CD4-positive, CD25-positive, alpha-beta regulatory T cell (primary cell): ENCODE measurements at regions not wholly inside any gene's neighbourhood (a gene's known extent, or its start where the extent isn't known, plus 50 kb on each side); places are given as distances from the start of the nearest gene placed in this dataset.

Experiments
- ATAC-seq, 2 donors: fragments of 150-1000 bp; cut with Tn5 transposase; one replicate each; pipeline ENCODE4 v1.10.0; 2021; ENCODE audit warnings: low read depth in 2 of 2, moderate number of reproducible peaks in 2 of 2, moderate library complexity in 1 of 2
- DNase-seq, 3 donors: peaks; one replicate each; pipeline versions ENCODE4 v3.0.0 to v3.0.0-alpha.2; 2012 to 2022; ENCODE audit warnings: mixed read lengths in 1 of 3
- H3K27ac ChIP-seq: one replicate; pipeline ENCODE4 v1.7.0; 2013; ENCODE audit warnings: mild to moderate bottlenecking, low read length; ENCODE audit not compliant: insufficient read depth, poor library complexity, severe bottlenecking
- H3K27me3 ChIP-seq: one replicate; pipeline ENCODE4 v1.7.0; 2013; ENCODE audit warnings: low read length; ENCODE audit not compliant: control insufficient read depth, insufficient read depth
- H3K36me3 ChIP-seq: one replicate; pipeline ENCODE4 v1.7.0; 2013; ENCODE audit warnings: mild to moderate bottlenecking, low read length, moderate library complexity; ENCODE audit not compliant: control insufficient read depth, insufficient read depth
- H3K4me1 ChIP-seq: 2 replicates; pipeline ENCODE4 v1.7.0; 2013; ENCODE audit warnings: mild to moderate bottlenecking, low read length; ENCODE audit not compliant: insufficient read depth, control insufficient read depth, poor library complexity, severe bottlenecking
- H3K4me3 ChIP-seq: one replicate; pipeline ENCODE4 v1.7.0; 2013; ENCODE audit warnings: low read depth, mild to moderate bottlenecking, low read length, moderate library complexity
- H3K9me3 ChIP-seq, 2 experiments: 1 replicate in 1 of 2; 2 replicates in 1 of 2; pipeline ENCODE4 v1.7.0; 2013; ENCODE audit warnings: low read length in 2 of 2, mild to moderate bottlenecking in 1 of 2, moderate library complexity in 1 of 2; ENCODE audit not compliant: control insufficient read depth in 2 of 2
- H3K27ac Mint-ChIP-seq, 3 donors: one replicate each; pipeline ENCODE4 v1.8.0; 2020 to 2022; ENCODE audit warnings: mild to moderate bottlenecking in 3 of 3, mixed read lengths in 3 of 3, moderate library complexity in 2 of 3
- H3K27me3 Mint-ChIP-seq: one replicate; pipeline ENCODE4 v1.8.0; 2022; ENCODE audit warnings: mild to moderate bottlenecking, mixed read lengths
- H3K36me3 Mint-ChIP-seq: one replicate; pipeline ENCODE4 v1.8.0; 2020; ENCODE audit warnings: mixed read lengths
- H3K4me1 Mint-ChIP-seq, 4 donors: one replicate each; pipeline ENCODE4 v1.8.0; 2020 to 2022; ENCODE audit warnings: mixed read lengths in 4 of 4, mild to moderate bottlenecking in 1 of 4
- H3K4me3 Mint-ChIP-seq, 4 donors: one replicate each; pipeline ENCODE4 v1.8.0; 2020 to 2022; ENCODE audit warnings: mild to moderate bottlenecking in 4 of 4, mixed read lengths in 4 of 4, moderate library complexity in 3 of 4
- H3K9me3 Mint-ChIP-seq, 7 donors: one replicate each; pipeline ENCODE4 v1.8.0; 2020 to 2022; ENCODE audit warnings: mixed read lengths in 7 of 7, mild to moderate bottlenecking in 3 of 7, moderate library complexity in 2 of 7

- H3K9me3 ChIP-seq, result no peaks in the 10 kb centered on the region
- H3K4me3 ChIP-seq, result no peak overlapping the region
- H3K4me1 Mint-ChIP-seq, result no peaks in the 10 kb centered on the region
- no peak for ATAC-seq
- H3K4me1 ChIP-seq, result no peaks in the 10 kb centered on the region
- no peak overlapping the region for H3K27ac Mint-ChIP-seq
- H3K36me3 Mint-ChIP-seq, result no peaks in the 10 kb centered on the region
- no peak overlapping the region for H3K4me3 Mint-ChIP-seq
- peaks cover 0 to 3% (median 0%) of the 10 kb centered on the region in 7 donors for H3K9me3 Mint-ChIP-seq
- no peak overlapping the region for H3K27ac ChIP-seq
- DNase-seq, result no peak
- H3K27me3 Mint-ChIP-seq, result peaks cover 17% of the 10 kb centered on the region
- peaks cover 2% of the 10 kb centered on the region for H3K27me3 ChIP-seq
- H3K36me3 ChIP-seq, result no peaks in the 10 kb centered on the region
Measured at GRCh38 chr22:27610863-27611786, 190.4 kb downstream of the MN1 start.

- H3K27me3 ChIP-seq, result peaks cover 2% of the 10 kb centered on the region
- no peaks in the 10 kb centered on the region for H3K36me3 ChIP-seq
- H3K27ac ChIP-seq, result no peak overlapping the region
Measured at GRCh38 chr22:27612115-27612514, 189.4 kb downstream of the MN1 start.

GRCh38 chr22:27613099-27614005 is 188.2 kb downstream of the MN1 start:
- no peak overlapping the region for H3K4me3 Mint-ChIP-seq
- H3K27ac Mint-ChIP-seq, result no peak overlapping the region

More at GRCh38 chr22:27612115-27612514, 189.4 kb downstream of the MN1 start:
- Histone ChIP-seq H3K4me1 (no peaks in the 10 kb centered on the region), H3K9me3 (no peaks in the 10 kb centered on the region), H3K4me3 (no peak overlapping the region)
- no peaks in the 10 kb centered on the region for H3K4me1 Mint-ChIP-seq
- H3K36me3 Mint-ChIP-seq, result no peaks in the 10 kb centered on the region
- H3K9me3 Mint-ChIP-seq, result peaks cover 0 to 3% (median 0%) of the 10 kb centered on the region in 7 donors
- no peak overlapping the region for H3K27ac Mint-ChIP-seq
- H3K4me3 Mint-ChIP-seq, result no peak overlapping the region
- H3K27me3 Mint-ChIP-seq, result peaks cover 17% of the 10 kb centered on the region
- DNase-seq, result no peak
- peak in 1 of 2 donors; percentile 20 for ATAC-seq

GRCh38 chr22:27614006-27614649 is 187.4 kb downstream of the MN1 start:
- Histone ChIP-seq H3K4me1 (no peaks in the 10 kb centered on the region), H3K27me3 (peaks cover 2% of the 10 kb centered on the region), H3K9me3 (no peaks in the 10 kb centered on the region), H3K4me3 (no peak overlapping the region), H3K36me3 (no peaks in the 10 kb centered on the region), H3K27ac (no peak overlapping the region)
- Mint-ChIP-seq H3K9me3 (peaks cover 0 to 3% (median 0%) of the 10 kb centered on the region in 7 donors), H3K4me3 (no peak overlapping the region), H3K36me3 (no peaks in the 10 kb centered on the region), H3K27me3 (peaks cover 17% of the 10 kb centered on the region), H3K4me1 (no peaks in the 10 kb centered on the region), H3K27ac (no peak overlapping the region)
- DNase-seq (no peak), ATAC-seq (no peak)

More at GRCh38 chr22:27613099-27614005, 188.2 kb downstream of the MN1 start:
- Histone ChIP-seq H3K9me3 (no peaks in the 10 kb centered on the region), H3K27me3 (peaks cover 2% of the 10 kb centered on the region), H3K27ac (no peak overlapping the region), H3K4me1 (no peaks in the 10 kb centered on the region), H3K36me3 (no peaks in the 10 kb centered on the region), H3K4me3 (no peak overlapping the region)
- Mint-ChIP-seq H3K36me3 (no peaks in the 10 kb centered on the region), H3K9me3 (peaks cover 0 to 3% (median 0%) of the 10 kb centered on the region in 7 donors), H3K4me1 (no peaks in the 10 kb centered on the region), H3K27me3 (peaks cover 17% of the 10 kb centered on the region)
- DNase-seq (no peak), ATAC-seq (no peak)

GRCh38 chr22:27614650-27615007 is 186.9 kb downstream of the MN1 start:
- Mint-ChIP-seq H3K36me3 (no peaks in the 10 kb centered on the region), H3K4me1 (no peaks in the 10 kb centered on the region), H3K9me3 (peaks cover 0 to 3% (median 0%) of the 10 kb centered on the region in 7 donors), H3K27me3 (peaks cover 17% of the 10 kb centered on the region), H3K4me3 (no peak overlapping the region), H3K27ac (no peak overlapping the region)
- Histone ChIP-seq H3K36me3 (no peaks in the 10 kb centered on the region), H3K27me3 (peaks cover 2% of the 10 kb centered on the region), H3K4me1 (no peaks in the 10 kb centered on the region), H3K4me3 (no peak overlapping the region), H3K9me3 (no peaks in the 10 kb centered on the region), H3K27ac (no peak overlapping the region)
- ATAC-seq (no peak), DNase-seq (no peak)

- Mint-ChIP-seq H3K27ac (no peak overlapping the region), H3K27me3 (peaks cover 17% of the 10 kb centered on the region)
- no peak overlapping the region for H3K4me3 ChIP-seq
Measured at GRCh38 chr22:27615408-27615807, 186.1 kb downstream of the MN1 start.

GRCh38 chr22:27616033-27616432 is 185.5 kb downstream of the MN1 start:
- no peak overlapping the region for H3K27ac ChIP-seq
- no peaks in the 10 kb centered on the region for H3K36me3 ChIP-seq
- Mint-ChIP-seq H3K36me3 (no peaks in the 10 kb centered on the region), H3K9me3 (peaks cover 0 to 3% (median 0%) of the 10 kb centered on the region in 7 donors), H3K4me3 (no peak overlapping the region), H3K4me1 (no peaks in the 10 kb centered on the region), H3K27me3 (peaks cover 17% of the 10 kb centered on the region), H3K27ac (no peak overlapping the region)
- ATAC-seq (no peak), DNase-seq (no peak)
- no peaks in the 10 kb centered on the region for H3K9me3 ChIP-seq
- H3K4me3 ChIP-seq, result no peak overlapping the region
- H3K4me1 ChIP-seq, result no peaks in the 10 kb centered on the region
- peaks cover 2% of the 10 kb centered on the region for H3K27me3 ChIP-seq

More at GRCh38 chr22:27615408-27615807, 186.1 kb downstream of the MN1 start:
- Histone ChIP-seq H3K4me1 (no peaks in the 10 kb centered on the region), H3K9me3 (no peaks in the 10 kb centered on the region), H3K27me3 (peaks cover 2% of the 10 kb centered on the region), H3K27ac (no peak overlapping the region), H3K36me3 (no peaks in the 10 kb centered on the region)
- Mint-ChIP-seq H3K4me1 (no peaks in the 10 kb centered on the region), H3K9me3 (peaks cover 0 to 3% (median 0%) of the 10 kb centered on the region in 7 donors), H3K36me3 (no peaks in the 10 kb centered on the region), H3K4me3 (no peak overlapping the region)
- ATAC-seq (no peak), DNase-seq (no peak)
